HepG2 (cell line): ENCODE measurements at regions not wholly inside any gene's neighbourhood (a gene's known extent, or its start where the extent isn't known, plus 50 kb on each side); places are given as distances from the start of the nearest gene placed in this dataset.

ENCODE experiments used
- ATAC-seq: fragments of 200-7000 bp; cut with Tn5 transposase; 3 replicates; pipeline ENCODE4 v1.9.1; 2020; ENCODE audit warnings: mild to moderate bottlenecking, moderate library complexity
- BruUV-seq: library from RNA; stranded (reverse); fragments of 400-500 nt; replicated peaks from 2 replicates; lab custom pipeline; 2021; lab: Mats Ljungman, UMichigan
- CTCF ChIA-PET: fragments of 300-600 bp; formaldehyde crosslinking; extraction: SDS; loops from one replicate; lab custom pipeline; 2021; ENCODE audit warnings: low total read pairs, inconsistent platforms, low intra/inter-chr PET ratio; lab: Yijun Ruan, JAX
- POLR2A ChIA-PET: fragments of 350-600 bp; sonication (Branson Sonifier 250); formaldehyde crosslinking; loops from one replicate; lab custom pipeline; 2020; ENCODE audit warnings: antibody characterized with exemption, inconsistent platforms; lab: Yijun Ruan, JAX
- DNase-seq: peaks from one replicate; pipeline ENCODE4 v3.0.0-alpha.2; 2015; ENCODE audit warnings: low spot score
- FAIRE-seq: peaks from 3 replicates; lab custom pipeline; 2011; peaks lifted over from hg19 to GRCh38; lab: Jason Lieb, UNC
- H2AFZ ChIP-seq: one replicate; pipeline ENCODE4 v1.6.1; 2011; ENCODE audit warnings: low read length, inconsistent platforms
- H3K27ac ChIP-seq: fragments of 300-600 bp; 3 replicates; pipeline ENCODE4 v1.8.0; 2011; ENCODE audit warnings: mixed run types, mild to moderate bottlenecking, mixed read lengths, low read length, inconsistent platforms; ENCODE audit not compliant: insufficient read depth; ENCODE audit errors: extremely low read length
- H3K27me3 ChIP-seq, 2 experiments: fragments of 200-600 bp in 1 of 2; 2 replicates in 1 of 2; 3 replicates in 1 of 2; pipeline versions ENCODE4 v1.6.0 to v1.8.0; 2011; ENCODE audit warnings: low read length in 2 of 2, mild to moderate bottlenecking in 2 of 2, moderate library complexity in 2 of 2, inconsistent platforms in 1 of 2; ENCODE audit not compliant: insufficient read depth in 2 of 2, control insufficient read depth in 1 of 2
- H3K36me3 ChIP-seq, 2 experiments: fragments of 200-600 bp in 1 of 2; replicated peaks in 1 of 2; 2 replicates in 1 of 2; 3 replicates in 1 of 2; pipeline versions ENCODE4 v1.5.1 to v1.8.0; 2011; ENCODE audit warnings: low read length in 2 of 2, inconsistent platforms in 1 of 2; ENCODE audit not compliant: insufficient read depth in 2 of 2, control insufficient read depth in 1 of 2
- H3K4me1 ChIP-seq: 2 replicates; pipeline ENCODE4 v1.5.1; 2012; ENCODE audit warnings: low read length, inconsistent platforms; ENCODE audit not compliant: insufficient read depth
- H3K4me2 ChIP-seq: 2 replicates; pipeline ENCODE4 v1.6.0; 2011; ENCODE audit warnings: low read depth, low read length, inconsistent platforms
- H3K4me3 ChIP-seq, 3 experiments: fragments of 200-600 bp in 1 of 3; sonication (generic), shearing (Covaris generic) in 1 of 3; replicated peaks in 1 of 3; 2 replicates each; pipeline ENCODE4 v1.5.1; 2011 to 2016; ENCODE audit warnings: low read length in 3 of 3, inconsistent platforms in 2 of 3, low read depth in 2 of 3, mild to moderate bottlenecking in 2 of 3, control low read depth in 1 of 3, mixed read lengths in 1 of 3; ENCODE audit not compliant: insufficient read depth in 1 of 3
- H3K79me2 ChIP-seq: one replicate; pipeline ENCODE4 v1.6.1; 2011; ENCODE audit warnings: low read length, inconsistent platforms; ENCODE audit not compliant: insufficient read depth
- H3K9ac ChIP-seq: 2 replicates; pipeline ENCODE4 v1.6.0; 2011; ENCODE audit warnings: mild to moderate bottlenecking, low read depth, low read length, inconsistent platforms; ENCODE audit not compliant: insufficient read depth
- H3K9me3 ChIP-seq: 2 replicates; pipeline ENCODE4 v1.5.1; 2012; ENCODE audit warnings: mild to moderate bottlenecking, low read length
- H4K20me1 ChIP-seq: 2 replicates; pipeline ENCODE4 v1.6.0; 2011; ENCODE audit warnings: inconsistent platforms, mild to moderate bottlenecking, low read length, moderate library complexity; ENCODE audit not compliant: insufficient read depth
- DMAP1 ChIP-seq: IDR thresholded peaks from 2 replicates; pipeline ENCODE4 v1.6.1; 2016
- E2F1 ChIP-seq: sonication (generic); formaldehyde crosslinking; IDR thresholded peaks from 2 replicates; pipeline ENCODE4 v1.5.0; 2020; ENCODE audit warnings: missing genetic modification reagents
- PBX3 ChIP-seq: sonication (generic); formaldehyde crosslinking; IDR thresholded peaks from 2 replicates; pipeline ENCODE4 v1.8.1; 2023; ENCODE audit warnings: missing genetic modification reagents, inconsistent platforms, borderline replicate concordance
- STAT5B ChIP-seq: sonication (generic); formaldehyde crosslinking; IDR thresholded peaks from 2 replicates; pipeline ENCODE4 v1.4.0; 2020; ENCODE audit warnings: missing genetic modification reagents
- ZFP36 ChIP-seq: fragments of 150-350 bp; IDR thresholded peaks from 2 replicates; pipeline ENCODE4 v1.6.1; 2018; ENCODE audit warnings: borderline replicate concordance, low read length, low read depth; ENCODE audit not compliant: partially characterized antibody
- ZNF513 ChIP-seq: sonication (generic); formaldehyde crosslinking; conservative IDR thresholded peaks from 2 replicates; pipeline ENCODE4 v1.5.0; 2020; ENCODE audit warnings: missing genetic modification reagents
- ZSCAN29 ChIP-seq: sonication (generic); formaldehyde crosslinking; conservative IDR thresholded peaks from 2 replicates; pipeline ENCODE4 v1.4.0; 2020; ENCODE audit warnings: mild to moderate bottlenecking, missing genetic modification reagents
- WGBS: methylation state at CpG from one replicate; pipeline ENCODE4 v1.1.6; 2017; ENCODE audit warnings: low lambda C conversion rate; 5-methylcytosine and 5-hydroxymethylcytosine counted together
- in situ Hi-C: cut with HindIII; loops from 2 replicates; pipeline ENCODE4 v1.10.0; 2017; ENCODE audit warnings: low pct_unique_long_range_greater_than_20kb; ENCODE audit not compliant: extremely low pct_ligation_motif_present
- intact Hi-C: fragments of 100-400 bp; cut with micrococcal nuclease; formaldehyde crosslinking; loops from one replicate; pipeline ENCODE4 v1.10.0; 2022; ENCODE audit not compliant: unreplicated experiment
- TF ChIP-seq, protein P1 (sequence below): sonication (generic); formaldehyde crosslinking; IDR thresholded peaks from 2 replicates; pipeline ENCODE4 v1.5.0; 2020; ENCODE audit warnings: mild to moderate bottlenecking, missing genetic modification reagents
- TF ChIP-seq, protein P2 (sequence below): IDR thresholded peaks from 2 replicates; pipeline ENCODE4 v1.6.1; 2016

DNA sequence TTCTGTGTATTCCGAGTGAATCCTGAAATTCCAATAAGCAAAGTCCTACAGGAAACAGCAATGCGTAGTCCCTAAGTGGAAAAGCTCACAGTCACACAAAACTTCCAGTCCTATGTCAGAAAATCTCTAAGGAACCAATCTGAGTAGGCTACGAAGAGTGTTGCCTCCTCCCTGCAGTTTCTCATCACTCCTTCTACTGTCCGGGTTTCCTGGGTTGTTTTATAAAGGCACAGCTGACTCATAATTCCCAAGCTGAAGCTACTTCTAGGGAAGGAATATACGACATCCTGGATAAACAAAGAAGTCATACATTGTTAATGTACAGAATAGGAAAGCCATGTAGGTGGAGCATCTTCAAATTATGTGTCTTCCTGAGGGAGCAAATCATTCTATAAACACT is 65.7 kb upstream of the RGMA start:
- no peak for TF ChIP-seq ZSCAN29 (CRISPR knock-in tag)
- no peak for TF ChIP-seq STAT5B (CRISPR knock-in tag)
- FAIRE-seq: no peak

DNA sequence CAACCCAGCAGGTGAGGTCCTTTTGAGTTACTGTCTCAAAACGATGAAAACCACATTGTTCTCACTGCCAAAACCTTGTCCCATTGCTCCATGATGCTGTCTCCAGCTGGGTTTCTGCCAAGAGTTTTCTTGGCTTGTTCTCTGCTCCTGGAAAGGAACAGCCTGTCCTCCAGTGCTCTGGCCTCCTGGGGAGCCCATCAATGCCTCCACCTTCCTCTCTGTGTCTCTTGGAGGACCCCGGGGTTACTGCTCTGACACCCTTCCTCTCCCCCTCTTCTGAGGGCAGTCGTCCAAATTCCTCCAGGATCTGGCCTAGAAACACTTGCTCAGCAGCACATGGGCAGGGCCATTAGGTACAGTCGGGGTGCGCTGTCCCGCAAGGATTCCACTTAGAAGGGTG is 63.9 kb upstream of the RGMA start:
- ChIA-PET POLR2A (no interaction called here), CTCF (no interaction called here)
- in situ Hi-C loops (no loop called here), intact Hi-C loops (no loop called here)
- Histone ChIP-seq H3K4me1 (no peaks in the 10 kb centered on the region), H3K9me3 (no peaks in the 10 kb centered on the region), H2AFZ (no peak overlapping the region), H4K20me1 (no peaks in the 10 kb centered on the region; the same call in 1 of the 2 replicates), H3K9ac (no peak overlapping the region), H3K27ac (no peak overlapping the region), H3K27me3 (peaks cover 0 to 23% of the 10 kb centered on the region in 2 experiments; a peak in 3 of 5 replicates), H3K36me3 (no peaks in the 10 kb centered on the region), H3K4me2 (no peak overlapping the region), H3K4me3 (no peak overlapping the region)
- no TSS peak for BruUV-seq
- WGBS: 43% methylated on average over 6 of the region's 6 CpGs
- FAIRE-seq: no peak
- DNase-seq: no peak
- TF ChIP-seq, protein P1, sequence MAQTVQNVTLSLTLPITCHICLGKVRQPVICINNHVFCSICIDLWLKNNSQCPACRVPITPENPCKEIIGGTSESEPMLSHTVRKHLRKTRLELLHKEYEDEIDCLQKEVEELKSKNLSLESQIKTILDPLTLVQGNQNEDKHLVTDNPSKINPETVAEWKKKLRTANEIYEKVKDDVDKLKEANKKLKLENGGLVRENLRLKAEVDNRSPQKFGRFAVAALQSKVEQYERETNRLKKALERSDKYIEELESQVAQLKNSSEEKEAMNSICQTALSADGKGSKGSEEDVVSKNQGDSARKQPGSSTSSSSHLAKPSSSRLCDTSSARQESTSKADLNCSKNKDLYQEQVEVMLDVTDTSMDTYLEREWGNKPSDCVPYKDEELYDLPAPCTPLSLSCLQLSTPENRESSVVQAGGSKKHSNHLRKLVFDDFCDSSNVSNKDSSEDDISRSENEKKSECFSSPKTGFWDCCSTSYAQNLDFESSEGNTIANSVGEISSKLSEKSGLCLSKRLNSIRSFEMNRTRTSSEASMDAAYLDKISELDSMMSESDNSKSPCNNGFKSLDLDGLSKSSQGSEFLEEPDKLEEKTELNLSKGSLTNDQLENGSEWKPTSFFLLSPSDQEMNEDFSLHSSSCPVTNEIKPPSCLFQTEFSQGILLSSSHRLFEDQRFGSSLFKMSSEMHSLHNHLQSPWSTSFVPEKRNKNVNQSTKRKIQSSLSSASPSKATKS (CRISPR knock-in tag): no peak
- TF ChIP-seq, protein P2, sequence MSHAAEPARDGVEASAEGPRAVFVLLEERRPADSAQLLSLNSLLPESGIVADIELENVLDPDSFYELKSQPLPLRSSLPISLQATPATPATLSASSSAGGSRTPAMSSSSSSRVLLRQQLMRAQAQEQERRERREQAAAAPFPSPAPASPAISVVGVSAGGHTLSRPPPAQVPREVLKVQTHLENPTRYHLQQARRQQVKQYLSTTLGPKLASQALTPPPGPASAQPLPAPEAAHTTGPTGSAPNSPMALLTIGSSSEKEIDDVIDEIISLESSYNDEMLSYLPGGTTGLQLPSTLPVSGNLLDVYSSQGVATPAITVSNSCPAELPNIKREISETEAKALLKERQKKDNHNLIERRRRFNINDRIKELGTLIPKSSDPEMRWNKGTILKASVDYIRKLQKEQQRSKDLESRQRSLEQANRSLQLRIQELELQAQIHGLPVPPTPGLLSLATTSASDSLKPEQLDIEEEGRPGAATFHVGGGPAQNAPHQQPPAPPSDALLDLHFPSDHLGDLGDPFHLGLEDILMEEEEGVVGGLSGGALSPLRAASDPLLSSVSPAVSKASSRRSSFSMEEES (CRISPR knock-in tag): no peak
- TF ChIP-seq PBX3 (CRISPR knock-in tag) (no peak), ZFP36 (no peak), DMAP1 (CRISPR knock-in tag) (no peak), E2F1 (CRISPR knock-in tag) (no peak), ZNF513 (CRISPR knock-in tag) (no peak)
- TF ChIP-seq, all 625 proteins: peak for 0
- no peak for ATAC-seq
- no peaks in the 10 kb centered on the region for H3K79me2 ChIP-seq

More for the DNA sequence above, 65.7 kb upstream of the RGMA start:
- Histone ChIP-seq H3K4me1 (no peaks in the 10 kb centered on the region), H3K4me2 (no peak overlapping the region), H3K9me3 (no peaks in the 10 kb centered on the region), H2AFZ (no peak overlapping the region), H4K20me1 (no peaks in the 10 kb centered on the region; the same call in 1 of the 2 replicates), H3K36me3 (no peaks in the 10 kb centered on the region), H3K27ac (no peak overlapping the region), H3K9ac (no peak overlapping the region), H3K27me3 (peaks cover 0 to 26% of the 10 kb centered on the region in 2 experiments; a peak in 3 of 5 replicates), H3K79me2 (no peaks in the 10 kb centered on the region), H3K4me3 (no peak overlapping the region)
- ChIA-PET CTCF (no interaction called here), POLR2A (no interaction called here)
- in situ Hi-C loops: no loop called here
- intact Hi-C loops: no loop called here
- DNase-seq (no peak), ATAC-seq (no peak)
- WGBS: 7% methylated on average over 5 of the region's 5 CpGs
- no TSS peak for BruUV-seq
